SK-N-SH treated with all-trans-retinoic acid at 6 μM for 48 hours (cell line): ENCODE measurements at regions not wholly inside any gene's neighbourhood (a gene's known extent, or its start where the extent isn't known, plus 50 kb on each side); places are given as distances from the start of the nearest gene placed in this dataset.

ENCODE experiments used
- BACH2 ChIP-seq: fragments of 250-450 bp; sonication (Bioruptor Pico); IDR thresholded peaks from 2 replicates; pipeline ENCODE4 v1.9.0; 2021; ENCODE audit warnings: mild to moderate bottlenecking, borderline replicate concordance
- ISL1 ChIP-seq: fragments of 250-450 bp; sonication (Bioruptor Pico); IDR thresholded peaks from 2 replicates; pipeline ENCODE4 v2.1.2; 2022; ENCODE audit warnings: mild to moderate bottlenecking, moderate library complexity
- OSR1 ChIP-seq: fragments of 250-450 bp; sonication (Bioruptor Pico); IDR thresholded peaks from 2 replicates; pipeline ENCODE4 v1.8.0; 2022; ENCODE audit warnings: moderate library complexity, mild to moderate bottlenecking, inconsistent platforms
- PPARA ChIP-seq: fragments of 250-450 bp; sonication (Bioruptor Pico); IDR thresholded peaks from 2 replicates; pipeline ENCODE4 v1.5.0; 2020; ENCODE audit warnings: mild to moderate bottlenecking, borderline replicate concordance
- SNAI2 ChIP-seq: fragments of 250-450 bp; sonication (Bioruptor Pico); IDR thresholded peaks from 2 replicates; pipeline ENCODE4 v1.5.0; 2020; ENCODE audit warnings: mild to moderate bottlenecking, moderate library complexity
- TCF4 ChIP-seq: fragments of 250-450 bp; sonication (Bioruptor Pico); IDR thresholded peaks from 2 replicates; pipeline ENCODE4 v1.8.0; 2021; ENCODE audit warnings: mild to moderate bottlenecking, moderate library complexity, borderline replicate concordance
- ZFP3 ChIP-seq: fragments of 250-450 bp; sonication (Bioruptor Pico); IDR thresholded peaks from 2 replicates; pipeline ENCODE4 v1.5.0; 2020; ENCODE audit warnings: mild to moderate bottlenecking, moderate library complexity
- ZFP30 ChIP-seq: fragments of 450-650 bp; formaldehyde crosslinking; IDR thresholded peaks from 2 replicates; pipeline ENCODE4 v1.5.0; 2022; ENCODE audit warnings: mild to moderate bottlenecking, moderate library complexity
- ZNF70 ChIP-seq: fragments of 450-650 bp; formaldehyde crosslinking; IDR thresholded peaks from 2 replicates; pipeline ENCODE4 v1.5.0; 2020; ENCODE audit warnings: mild to moderate bottlenecking, moderate library complexity
- ZNF8 ChIP-seq: fragments of 450-650 bp; formaldehyde crosslinking; IDR thresholded peaks from 2 replicates; pipeline ENCODE4 v1.5.0; 2020; ENCODE audit warnings: mild to moderate bottlenecking, moderate library complexity
- TF ChIP-seq, protein P1 (sequence below): fragments of 250-450 bp; sonication (Bioruptor Pico); IDR thresholded peaks from 2 replicates; pipeline ENCODE4 v1.5.1; 2020; ENCODE audit warnings: low read depth, mild to moderate bottlenecking, moderate library complexity
- TF ChIP-seq, protein P2 (sequence below): fragments of 250-450 bp; sonication (Bioruptor Pico); IDR thresholded peaks from 2 replicates; pipeline ENCODE4 v1.8.0; 2020; ENCODE audit warnings: mild to moderate bottlenecking, moderate library complexity, borderline replicate concordance
- TF ChIP-seq, protein P3 (sequence below): fragments of 250-450 bp; sonication (Bioruptor Pico); IDR thresholded peaks from 2 replicates; pipeline ENCODE4 v1.5.0; 2020; ENCODE audit warnings: mild to moderate bottlenecking, moderate library complexity

DNA sequence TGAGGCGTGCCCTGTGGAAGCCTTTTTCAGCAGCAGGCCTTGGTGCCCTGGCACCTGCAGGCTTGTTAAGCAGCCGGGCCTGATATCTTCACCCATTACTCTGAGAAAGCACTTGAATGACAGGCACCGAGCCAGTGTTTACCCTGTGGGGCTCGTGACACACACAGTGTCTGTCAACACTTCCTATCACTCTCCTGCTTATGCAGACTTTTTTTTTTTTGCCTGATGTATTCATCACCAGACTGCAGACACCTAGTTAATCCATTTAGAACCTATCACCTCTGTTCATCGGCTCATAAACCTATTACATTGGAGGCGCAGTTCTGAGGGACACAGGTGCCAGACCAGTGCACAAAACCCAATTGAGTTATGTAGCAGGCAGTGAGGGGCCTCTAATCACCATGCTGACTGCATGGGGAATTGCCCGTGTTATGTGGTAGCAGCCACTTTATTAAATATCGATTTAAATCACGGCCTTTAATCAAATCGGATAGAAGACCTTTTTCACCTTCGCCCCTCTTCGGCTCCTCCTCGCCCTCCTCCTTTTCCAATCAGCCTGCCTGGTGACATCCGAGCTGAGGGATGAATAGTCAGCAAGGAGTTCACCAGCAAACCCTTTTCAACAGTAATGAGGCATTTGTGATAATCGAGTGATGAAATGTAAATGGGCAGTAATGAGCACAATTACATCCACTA is 962.9 kb upstream of the SLC35B3 start:
- TF ChIP-seq, protein P1, sequence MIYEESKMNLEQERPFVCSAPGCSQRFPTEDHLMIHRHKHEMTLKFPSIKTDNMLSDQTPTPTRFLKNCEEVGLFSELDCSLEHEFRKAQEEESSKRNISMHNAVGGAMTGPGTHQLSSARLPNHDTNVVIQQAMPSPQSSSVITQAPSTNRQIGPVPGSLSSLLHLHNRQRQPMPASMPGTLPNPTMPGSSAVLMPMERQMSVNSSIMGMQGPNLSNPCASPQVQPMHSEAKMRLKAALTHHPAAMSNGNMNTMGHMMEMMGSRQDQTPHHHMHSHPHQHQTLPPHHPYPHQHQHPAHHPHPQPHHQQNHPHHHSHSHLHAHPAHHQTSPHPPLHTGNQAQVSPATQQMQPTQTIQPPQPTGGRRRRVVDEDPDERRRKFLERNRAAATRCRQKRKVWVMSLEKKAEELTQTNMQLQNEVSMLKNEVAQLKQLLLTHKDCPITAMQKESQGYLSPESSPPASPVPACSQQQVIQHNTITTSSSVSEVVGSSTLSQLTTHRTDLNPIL (CRISPR knock-in tag): no peak
- TF ChIP-seq BACH2 (CRISPR knock-in tag) (no peak), ZNF70 (no peak), TCF4 (CRISPR knock-in tag) (no peak), OSR1 (no peak), ZNF8 (CRISPR knock-in tag) (no peak), ZFP30 (CRISPR knock-in tag) (no peak), ZFP3 (CRISPR knock-in tag) (no peak), PPARA (CRISPR knock-in tag) (no peak), SNAI2 (CRISPR knock-in tag) (no peak), ISL1 (CRISPR knock-in tag) (no peak)
- TF ChIP-seq, protein P2, sequence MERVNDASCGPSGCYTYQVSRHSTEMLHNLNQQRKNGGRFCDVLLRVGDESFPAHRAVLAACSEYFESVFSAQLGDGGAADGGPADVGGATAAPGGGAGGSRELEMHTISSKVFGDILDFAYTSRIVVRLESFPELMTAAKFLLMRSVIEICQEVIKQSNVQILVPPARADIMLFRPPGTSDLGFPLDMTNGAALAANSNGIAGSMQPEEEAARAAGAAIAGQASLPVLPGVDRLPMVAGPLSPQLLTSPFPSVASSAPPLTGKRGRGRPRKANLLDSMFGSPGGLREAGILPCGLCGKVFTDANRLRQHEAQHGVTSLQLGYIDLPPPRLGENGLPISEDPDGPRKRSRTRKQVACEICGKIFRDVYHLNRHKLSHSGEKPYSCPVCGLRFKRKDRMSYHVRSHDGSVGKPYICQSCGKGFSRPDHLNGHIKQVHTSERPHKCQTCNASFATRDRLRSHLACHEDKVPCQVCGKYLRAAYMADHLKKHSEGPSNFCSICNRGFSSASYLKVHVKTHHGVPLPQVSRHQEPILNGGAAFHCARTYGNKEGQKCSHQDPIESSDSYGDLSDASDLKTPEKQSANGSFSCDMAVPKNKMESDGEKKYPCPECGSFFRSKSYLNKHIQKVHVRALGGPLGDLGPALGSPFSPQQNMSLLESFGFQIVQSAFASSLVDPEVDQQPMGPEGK (CRISPR knock-in tag): no peak
- TF ChIP-seq, protein P3, sequence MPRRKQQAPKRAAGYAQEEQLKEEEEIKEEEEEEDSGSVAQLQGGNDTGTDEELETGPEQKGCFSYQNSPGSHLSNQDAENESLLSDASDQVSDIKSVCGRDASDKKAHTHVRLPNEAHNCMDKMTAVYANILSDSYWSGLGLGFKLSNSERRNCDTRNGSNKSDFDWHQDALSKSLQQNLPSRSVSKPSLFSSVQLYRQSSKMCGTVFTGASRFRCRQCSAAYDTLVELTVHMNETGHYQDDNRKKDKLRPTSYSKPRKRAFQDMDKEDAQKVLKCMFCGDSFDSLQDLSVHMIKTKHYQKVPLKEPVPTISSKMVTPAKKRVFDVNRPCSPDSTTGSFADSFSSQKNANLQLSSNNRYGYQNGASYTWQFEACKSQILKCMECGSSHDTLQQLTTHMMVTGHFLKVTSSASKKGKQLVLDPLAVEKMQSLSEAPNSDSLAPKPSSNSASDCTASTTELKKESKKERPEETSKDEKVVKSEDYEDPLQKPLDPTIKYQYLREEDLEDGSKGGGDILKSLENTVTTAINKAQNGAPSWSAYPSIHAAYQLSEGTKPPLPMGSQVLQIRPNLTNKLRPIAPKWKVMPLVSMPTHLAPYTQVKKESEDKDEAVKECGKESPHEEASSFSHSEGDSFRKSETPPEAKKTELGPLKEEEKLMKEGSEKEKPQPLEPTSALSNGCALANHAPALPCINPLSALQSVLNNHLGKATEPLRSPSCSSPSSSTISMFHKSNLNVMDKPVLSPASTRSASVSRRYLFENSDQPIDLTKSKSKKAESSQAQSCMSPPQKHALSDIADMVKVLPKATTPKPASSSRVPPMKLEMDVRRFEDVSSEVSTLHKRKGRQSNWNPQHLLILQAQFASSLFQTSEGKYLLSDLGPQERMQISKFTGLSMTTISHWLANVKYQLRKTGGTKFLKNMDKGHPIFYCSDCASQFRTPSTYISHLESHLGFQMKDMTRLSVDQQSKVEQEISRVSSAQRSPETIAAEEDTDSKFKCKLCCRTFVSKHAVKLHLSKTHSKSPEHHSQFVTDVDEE: no peak
